ENCODE measurements at regions not wholly inside any gene's neighbourhood (a gene's known extent, or its start where the extent isn't known, plus 50 kb on each side); places are given as distances from the start of the nearest gene placed in this dataset.

GRCh38 chr5:159695741-159696294 lies 220.5 kb upstream of the ADRA1B start:
- DNase-seq (ENCODE audit: low read depth): peak; percentile 37

GRCh38 chr5:159697530-159697929 lies 218.8 kb upstream of the ADRA1B start:
- peak; percentile 74 for DNase-seq (ENCODE audit: low read depth)

- DNase-seq (ENCODE audit: low read depth): peak; percentile 24
Observed at GRCh38 chr5:159698322-159698721, 218.0 kb upstream of the ADRA1B start.

- no peak for DNase-seq (ENCODE audit: low read depth)
Observed at GRCh38 chr5:159700016-159700415, 216.3 kb upstream of the ADRA1B start.

GRCh38 chr5:159702301-159702700 lies 214.0 kb upstream of the ADRA1B start:
- DNase-seq (ENCODE audit: low read depth): no peak

GRCh38 chr5:159702826-159703225 lies 213.5 kb upstream of the ADRA1B start:
- no peak for DNase-seq (ENCODE audit: low read depth)

- no peak for DNase-seq (ENCODE audit: low read depth)
Observed at GRCh38 chr5:159704160-159704559, 212.1 kb upstream of the ADRA1B start.

- DNase-seq (ENCODE audit: low read depth): no peak
Observed at GRCh38 chr5:159705948-159706347, 210.3 kb upstream of the ADRA1B start.

GRCh38 chr5:159708090-159708489 lies 208.2 kb upstream of the ADRA1B start:
- no peak for DNase-seq (ENCODE audit: low read depth)

- no peak for DNase-seq (ENCODE audit: low read depth)
Observed at GRCh38 chr5:159712672-159713071, 203.6 kb upstream of the ADRA1B start.

- no peak for DNase-seq (ENCODE audit: low read depth)
Observed at GRCh38 chr5:159713254-159713653, 203.0 kb upstream of the ADRA1B start.

- no peak for DNase-seq (ENCODE audit: low read depth)
Observed at GRCh38 chr5:159713773-159714172, 202.5 kb upstream of the ADRA1B start.

GRCh38 chr5:159725475-159725874 lies 190.8 kb upstream of the ADRA1B start:
- DNase-seq (ENCODE audit: low read depth): no peak

GRCh38 chr5:159727167-159727566 lies 189.1 kb upstream of the ADRA1B start:
- no peak for DNase-seq (ENCODE audit: low read depth)

GRCh38 chr5:159730285-159730684 lies 186.0 kb upstream of the ADRA1B start:
- no peak for DNase-seq (ENCODE audit: low read depth)

- peak; percentile 52 for DNase-seq (ENCODE audit: low read depth)
Observed at GRCh38 chr5:159732220-159732619, 184.1 kb upstream of the ADRA1B start.

- no peak for DNase-seq (ENCODE audit: low read depth)
Observed at GRCh38 chr5:159734366-159734765, 181.9 kb upstream of the ADRA1B start.

- DNase-seq (ENCODE audit: low read depth): no peak
Observed at GRCh38 chr5:159735036-159735435, 181.2 kb upstream of the ADRA1B start.

GRCh38 chr5:159735749-159736660 lies 180.3 kb upstream of the ADRA1B start:
- DNase-seq (ENCODE audit: low read depth): no peak

GRCh38 chr5:159736844-159737243 lies 179.4 kb upstream of the ADRA1B start:
- DNase-seq (ENCODE audit: low read depth): no peak

GRCh38 chr5:159737263-159737662 lies 179.0 kb upstream of the ADRA1B start:
- no peak for DNase-seq (ENCODE audit: low read depth)

GRCh38 chr5:159741829-159742322 lies 174.4 kb upstream of the ADRA1B start:
- no peak for DNase-seq (ENCODE audit: low read depth)

GRCh38 chr5:159743234-159743633 lies 173.0 kb upstream of the ADRA1B start:
- no peak for DNase-seq (ENCODE audit: low read depth)

Measured in myocyte (in vitro differentiated cells).